Stimulated activated CD4-positive, alpha-beta T cell treated with anti-CD3 and anti-CD28 coated beads, Interleukin-2, amount 100 ng/mL, for 48 hours (primary cell): ENCODE measurements at regions not wholly inside any gene's neighbourhood (a gene's known extent, or its start where the extent isn't known, plus 50 kb on each side); places are given as distances from the start of the nearest gene placed in this dataset.

ENCODE experiments used
- DNase-seq, 2 donors: peaks; one replicate each; pipeline ENCODE4 v3.0.0-alpha.2; 2020

- no peak for DNase-seq
Observed at GRCh38 chr2:177038787-177039484, 173.7 kb upstream of the HNRNPA3 start.

GRCh38 chr2:177042311-177042710 lies 170.3 kb upstream of the HNRNPA3 start:
- DNase-seq = no peak

- DNase-seq = no peak
Observed at GRCh38 chr2:177044671-177045070, 167.9 kb upstream of the HNRNPA3 start.

- DNase-seq = no peak
Observed at GRCh38 chr2:177048981-177049380, 163.6 kb upstream of the HNRNPA3 start.

GRCh38 chr2:177051278-177051677 lies 161.3 kb upstream of the HNRNPA3 start:
- no peak for DNase-seq

- DNase-seq = no peak
Observed at GRCh38 chr2:177052471-177052870, 160.1 kb upstream of the HNRNPA3 start.

- no peak for DNase-seq
Observed at GRCh38 chr2:177053038-177053437, 159.6 kb upstream of the HNRNPA3 start.

- no peak for DNase-seq
Observed at GRCh38 chr2:177053716-177054115, 158.9 kb upstream of the HNRNPA3 start.

GRCh38 chr2:177056481-177056929 lies 156.1 kb upstream of the HNRNPA3 start:
- DNase-seq = no peak

GRCh38 chr2:177058747-177059146 lies 153.8 kb upstream of the HNRNPA3 start:
- no peak for DNase-seq

GRCh38 chr2:177059293-177059692 lies 153.3 kb upstream of the HNRNPA3 start:
- no peak for DNase-seq

GRCh38 chr2:177063331-177063730 lies 149.3 kb upstream of the HNRNPA3 start:
- DNase-seq = no peak

- no peak for DNase-seq
Observed at GRCh38 chr2:177064422-177064821, 148.2 kb upstream of the HNRNPA3 start.

GRCh38 chr2:177068967-177069366 lies 143.6 kb upstream of the HNRNPA3 start:
- no peak for DNase-seq

GRCh38 chr2:177072090-177072489 lies 140.5 kb upstream of the HNRNPA3 start:
- DNase-seq = no peak

GRCh38 chr2:177073611-177074010 lies 139.0 kb upstream of the HNRNPA3 start:
- DNase-seq = no peak

- no peak for DNase-seq
Observed at GRCh38 chr2:177074099-177074710, 138.4 kb upstream of the HNRNPA3 start.

- no peak for DNase-seq
Observed at GRCh38 chr2:177075254-177075653, 137.3 kb upstream of the HNRNPA3 start.

- no peak for DNase-seq
Observed at GRCh38 chr2:177076636-177077179, 135.9 kb upstream of the HNRNPA3 start.

- no peak for DNase-seq
Observed at GRCh38 chr2:177077778-177078177, 134.8 kb upstream of the HNRNPA3 start.

GRCh38 chr2:177078416-177078815 lies 134.2 kb upstream of the HNRNPA3 start:
- no peak for DNase-seq

GRCh38 chr2:177078855-177079254 lies 133.7 kb upstream of the HNRNPA3 start:
- no peak for DNase-seq

GRCh38 chr2:177080746-177081284 lies 131.8 kb upstream of the HNRNPA3 start:
- DNase-seq = no peak

GRCh38 chr2:177084607-177085006 lies 128.0 kb upstream of the HNRNPA3 start:
- DNase-seq = no peak
